Stimulated activated naive CD4-positive, alpha-beta T cell treated with Interleukin-2 at 50 U/mL for 16 hours (primary cell): ENCODE measurements at regions not wholly inside any gene's neighbourhood (a gene's known extent, or its start where the extent isn't known, plus 50 kb on each side); places are given as distances from the start of the nearest gene placed in this dataset.
A peak's percentile ranks its signal among the peaks of the same experiment; 100 is the strongest.
"Not testable (repeated sequence)": the region's sequence is repeated elsewhere in the genome, so short reads cannot be mapped to it uniquely, and the experiment has no call there.

Experiments
- DNase-seq: peaks from one replicate; lab custom pipeline; 2025; lab: John Stamatoyannopoulos, UW

DNA sequence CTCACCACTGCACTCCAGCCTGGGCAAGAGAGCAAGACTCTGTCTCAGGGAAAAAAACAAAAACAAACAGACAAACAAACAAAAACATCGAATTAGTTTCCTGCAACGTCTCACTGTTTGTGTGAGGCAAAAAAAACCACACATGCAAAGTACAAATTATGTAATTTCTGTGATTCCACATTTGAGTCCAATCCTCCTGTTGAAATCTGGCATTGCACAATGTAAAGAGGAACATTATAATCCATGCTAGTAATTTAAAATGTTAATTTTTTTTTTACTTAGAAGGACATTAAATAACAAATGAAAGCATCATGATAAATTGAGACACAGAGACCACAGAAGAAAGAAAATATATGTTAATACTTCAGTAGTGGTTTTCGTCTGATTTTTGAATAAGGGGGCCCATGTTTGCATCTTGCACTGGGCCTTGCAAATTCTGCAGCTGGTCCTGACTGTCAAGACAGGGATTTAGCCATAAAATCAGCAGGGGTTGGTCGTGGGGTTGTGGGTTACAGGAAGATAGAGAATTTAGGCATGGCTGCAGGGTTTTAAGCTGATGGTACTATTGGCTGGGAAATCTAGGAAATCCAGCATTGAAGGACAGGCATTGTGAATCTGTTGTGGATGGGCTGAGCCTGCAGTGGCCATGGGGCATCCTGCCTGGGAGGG is 102.6 kb upstream of the ALDH3B2 start:
- no peak for DNase-seq

GRCh38 chr11:67774175-67774574 is 99.8 kb upstream of the ALDH3B2 start:
- DNase-seq: not testable (repeated sequence)

DNA sequence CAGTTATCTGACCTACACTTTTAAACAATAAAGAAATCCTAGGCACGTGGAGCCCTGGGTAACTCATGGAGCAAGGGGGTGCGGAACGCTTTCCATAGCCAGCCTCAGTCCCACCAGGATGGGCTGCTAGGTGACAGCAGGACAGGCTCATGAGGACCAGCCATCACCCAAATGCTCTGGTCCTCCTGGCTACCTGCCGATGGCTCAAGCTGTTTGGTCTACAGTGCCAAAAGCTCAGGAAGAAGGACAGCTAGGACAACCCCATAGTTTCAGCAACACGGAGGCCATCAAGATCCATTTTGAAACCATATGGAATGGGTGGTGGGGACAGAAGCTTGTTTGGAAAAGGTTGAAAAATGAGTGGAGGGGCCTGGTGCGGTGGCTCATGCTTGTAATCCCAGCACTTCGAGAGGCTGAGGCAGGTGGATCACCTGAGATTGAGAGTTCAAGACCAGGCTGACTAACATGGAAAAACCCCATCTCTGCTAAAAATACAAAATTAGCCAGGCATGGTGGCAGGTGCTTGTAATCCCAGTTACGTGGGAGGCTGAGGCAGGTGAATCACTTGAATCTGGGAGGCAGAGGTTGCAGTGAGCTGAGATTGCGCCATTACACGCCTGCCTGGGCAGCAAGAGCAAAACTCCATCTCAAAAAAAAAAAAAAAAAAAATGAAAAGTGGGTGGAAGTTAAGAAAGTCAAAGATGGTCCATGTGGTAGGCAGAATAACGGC is 93.7 kb upstream of the ALDH3B2 start:
- DNase-seq: not testable (repeated sequence)

- not testable (repeated sequence) for DNase-seq
These were observed 86.8 kb upstream of the ALDH3B2 start for GRCh38 chr11:67761211-67761610.

DNA sequence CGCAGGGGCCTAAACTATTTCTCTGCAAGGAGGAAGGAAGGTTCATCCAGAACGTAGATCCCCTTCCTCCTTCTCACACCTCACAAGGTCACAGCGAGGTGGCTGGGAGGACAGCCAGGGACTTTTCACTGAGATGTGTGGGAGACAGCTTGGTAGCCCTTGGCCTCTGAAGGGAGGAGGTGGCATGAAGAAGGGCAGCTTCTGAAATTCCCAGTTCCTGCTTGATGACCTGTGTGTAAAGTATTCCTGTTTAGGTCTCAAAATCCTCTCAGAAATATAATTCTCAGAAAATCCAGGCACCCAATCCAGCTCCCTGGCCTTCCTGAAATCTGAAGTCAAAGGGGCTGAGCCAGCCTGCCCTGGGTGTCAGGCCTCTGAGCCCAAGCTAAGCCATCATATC is 84.9 kb upstream of the ALDH3B2 start:
- not testable (repeated sequence) for DNase-seq

DNA sequence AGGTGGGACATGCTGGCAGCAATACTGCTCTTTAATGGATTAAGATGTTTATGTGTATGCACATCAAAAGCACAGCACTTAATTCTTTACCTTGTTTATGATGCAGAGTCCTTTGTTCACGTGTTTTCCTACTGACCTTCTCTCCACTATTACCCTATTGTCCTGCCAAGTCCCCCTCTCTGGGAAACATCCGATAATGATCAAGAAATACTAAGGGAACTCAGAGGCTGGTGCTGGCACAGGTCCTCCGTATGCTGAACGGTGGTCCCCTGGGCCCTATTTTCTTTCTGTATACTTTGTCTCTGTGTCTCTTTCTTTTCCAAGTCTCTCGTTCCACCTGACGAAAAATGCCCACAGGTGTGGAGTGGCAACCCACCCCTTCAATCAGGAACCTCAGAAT is 84.0 kb upstream of the ALDH3B2 start:
- not testable (repeated sequence) for DNase-seq

- not testable (repeated sequence) for DNase-seq
These were observed 83.6 kb upstream of the ALDH3B2 start for GRCh38 chr11:67758009-67758408.

GRCh38 chr11:67753820-67754219 is 79.4 kb upstream of the ALDH3B2 start:
- not testable (repeated sequence) for DNase-seq

DNA sequence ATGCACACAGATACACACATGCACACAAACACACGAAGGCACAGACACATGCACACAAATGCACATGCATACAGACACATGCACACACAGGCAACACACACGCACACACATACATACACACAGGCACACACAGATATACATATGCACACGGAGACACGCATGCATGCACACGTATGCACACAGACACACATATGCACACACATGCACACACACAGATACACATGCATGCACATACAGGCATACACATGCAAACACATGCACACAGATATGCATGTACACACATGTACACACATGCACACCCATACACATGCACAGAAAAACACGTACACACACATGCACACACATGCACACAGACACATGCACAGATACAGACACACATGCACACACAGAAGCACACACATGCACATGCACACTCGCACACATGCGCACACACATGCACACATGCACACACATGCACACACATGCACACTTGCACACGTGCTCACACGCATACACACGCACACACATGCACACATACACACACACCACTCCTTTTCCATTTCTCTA is 70.8 kb upstream of the ALDH3B2 start:
- no peak for DNase-seq

DNA sequence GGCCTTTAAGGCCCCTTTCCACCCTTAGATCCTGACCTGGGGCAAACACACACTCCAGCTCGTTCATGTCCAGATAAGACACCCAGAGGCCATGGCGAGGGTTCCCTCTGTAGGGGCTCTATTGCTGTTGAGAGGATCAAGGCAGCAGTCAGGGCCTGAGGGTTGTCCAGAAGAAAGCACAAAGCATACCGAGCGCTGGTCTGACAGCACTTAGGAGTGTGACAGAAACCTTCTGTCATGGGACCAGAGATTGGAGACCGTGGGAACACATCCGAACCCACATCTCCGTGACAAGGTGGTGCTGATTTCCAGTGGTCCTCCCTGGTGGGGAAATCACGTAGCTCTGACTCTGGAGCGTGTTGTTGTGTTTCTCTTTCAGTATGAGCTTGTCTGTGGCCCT is 69.8 kb upstream of the ALDH3B2 start:
- not testable (repeated sequence) for DNase-seq

DNA sequence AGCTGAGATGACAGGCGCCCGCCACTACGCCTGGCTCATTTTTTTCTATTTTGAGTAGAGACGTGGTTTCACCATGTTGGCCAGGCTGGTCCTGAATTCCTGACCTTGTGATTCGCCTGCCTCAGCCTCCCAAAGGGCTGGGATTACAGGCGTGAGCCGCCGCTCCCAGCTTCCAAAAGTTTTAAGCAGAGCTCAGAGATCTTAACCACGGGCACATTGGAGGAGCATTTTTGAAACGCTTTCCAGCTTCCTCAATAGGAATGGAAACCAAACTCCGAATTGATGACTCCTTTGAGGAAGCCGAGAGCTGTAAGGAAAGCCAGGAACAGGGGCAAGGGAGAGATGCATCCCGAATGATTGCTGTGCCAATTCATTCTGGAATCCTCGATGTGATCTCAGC is 63.8 kb upstream of the ALDH3B2 start:
- not testable (repeated sequence) for DNase-seq

- not testable (repeated sequence) for DNase-seq
These were observed 63.2 kb upstream of the ALDH3B2 start for GRCh38 chr11:67737562-67738080.

GRCh38 chr11:67732045-67732787 is 57.8 kb upstream of the ALDH3B2 start:
- peak; percentile 14 for DNase-seq

DNA sequence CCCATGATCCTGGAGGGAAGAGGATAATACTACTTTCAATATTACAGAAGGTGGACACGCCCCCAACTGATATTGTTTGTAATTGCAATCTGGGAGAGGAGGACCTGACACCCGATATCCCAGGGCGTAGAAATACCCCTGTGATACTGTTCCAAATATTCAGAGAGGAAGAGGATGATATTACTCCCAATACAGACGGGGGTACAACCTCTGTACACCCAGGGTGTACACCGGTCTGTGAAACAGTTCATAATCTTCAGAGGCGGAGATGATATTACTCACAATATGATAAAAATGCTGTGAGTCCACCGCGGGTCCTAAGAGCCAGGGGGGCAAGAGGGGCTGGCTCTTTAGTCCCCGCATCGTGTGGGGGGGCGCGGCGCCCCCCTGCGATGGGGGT is 57.2 kb upstream of the ALDH3B2 start:
- no peak for DNase-seq

DNA sequence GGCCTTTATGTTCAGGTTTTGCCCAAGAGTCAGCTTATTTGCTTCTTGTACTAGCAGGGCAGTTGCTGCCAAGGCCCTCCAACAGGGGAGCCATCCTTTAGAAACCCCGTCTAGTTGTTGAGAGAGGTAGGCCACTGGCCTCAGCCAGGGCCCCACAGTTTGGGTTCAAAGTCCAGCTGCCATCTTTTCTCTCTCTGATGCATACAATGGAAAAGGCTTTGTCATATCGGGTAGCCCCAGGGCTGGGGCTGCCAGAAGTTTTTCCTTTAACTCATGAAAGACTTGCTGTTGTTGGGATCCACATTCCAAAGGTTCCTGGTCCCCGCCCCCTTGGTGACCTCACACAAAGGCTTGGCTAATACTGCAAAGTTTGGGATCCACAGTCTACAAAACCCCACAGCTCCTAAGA is 53.7 kb upstream of the ALDH3B2 start:
- not testable (repeated sequence) for DNase-seq

GRCh38 chr11:67727066-67728040 is 52.9 kb upstream of the ALDH3B2 start:
- peak; percentile 51 for DNase-seq
